GM21360 (cell line): ENCODE measurements at regions not wholly inside any gene's neighbourhood (a gene's known extent, or its start where the extent isn't known, plus 50 kb on each side); places are given as distances from the start of the nearest gene placed in this dataset.

Experiments used
- ATAC-seq: cut with Tn5 transposase; IDR thresholded peaks from one replicate; pipeline ENCODE4 v1.9.1; 2021; ENCODE audit warnings: mild to moderate bottlenecking, moderate library complexity; ENCODE audit not compliant: unreplicated experiment

GRCh38 chr2:37425408-37425807 lies 81.0 kb downstream of the QPCT start:
- ATAC-seq, result no peak

DNA sequence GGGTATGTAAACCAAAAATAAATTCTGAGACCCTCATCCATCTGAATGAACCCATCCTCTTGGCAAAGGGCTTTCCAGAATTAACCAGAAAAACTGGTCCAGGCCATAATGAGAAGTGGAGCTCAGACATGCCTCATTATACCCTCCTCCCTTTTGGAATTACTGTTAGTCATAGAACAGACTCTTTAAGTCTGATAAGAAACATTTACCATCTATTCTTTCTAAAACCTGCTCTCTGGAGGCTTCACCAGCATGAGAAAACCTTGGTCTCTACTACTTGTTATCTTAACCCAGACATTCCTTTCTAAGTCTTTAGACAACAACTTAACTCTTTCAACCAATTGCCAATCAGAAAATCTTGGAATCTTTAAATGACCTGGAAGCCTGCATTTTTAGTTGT lies 82.8 kb downstream of the QPCT start:
- ATAC-seq, result no peak

DNA sequence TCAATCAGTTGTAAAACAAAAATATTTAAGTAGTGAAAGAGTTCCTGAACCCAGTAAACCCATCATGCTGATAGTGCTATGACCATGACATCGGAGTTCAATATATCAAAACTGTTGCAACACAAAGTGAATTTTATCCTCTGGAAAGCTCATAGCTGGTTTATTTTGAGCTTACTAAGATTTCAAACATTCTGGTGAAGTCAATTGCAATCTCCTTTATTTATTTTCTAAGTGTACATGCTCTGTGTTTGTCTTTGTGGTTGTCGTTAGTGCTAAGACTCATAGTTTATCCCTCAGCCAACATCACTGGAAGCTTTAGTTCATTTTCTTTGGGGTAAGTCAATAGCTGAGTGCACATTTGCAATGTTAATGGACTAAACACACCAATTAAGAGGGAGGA lies 91.9 kb downstream of the QPCT start:
- no peak for ATAC-seq

GRCh38 chr2:37439131-37439642 lies 94.8 kb downstream of the QPCT start:
- no peak for ATAC-seq

GRCh38 chr2:37441055-37441454 lies 96.6 kb downstream of the QPCT start:
- ATAC-seq, result no peak

- no peak for ATAC-seq
Observed at GRCh38 chr2:37443082-37443481, 98.7 kb downstream of the QPCT start.

DNA sequence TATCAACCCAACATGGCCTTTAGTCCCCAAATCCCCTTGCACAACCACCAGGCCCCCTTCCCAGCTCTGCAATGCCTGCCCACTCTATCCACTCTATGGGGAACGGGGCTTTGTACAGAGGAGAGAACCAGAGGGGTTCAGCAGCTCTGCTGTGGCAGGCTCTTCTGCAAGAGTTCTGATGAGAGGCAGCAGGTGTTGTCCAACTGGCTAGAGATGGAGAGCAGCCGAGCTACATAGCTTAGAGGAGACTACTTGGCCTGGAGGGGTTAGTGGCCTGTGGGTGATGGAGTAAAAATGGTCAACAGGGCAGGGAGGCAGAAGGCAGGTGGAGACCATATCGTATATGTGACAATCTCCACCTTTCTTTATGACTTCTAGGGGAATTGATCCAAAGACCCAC lies 103.0 kb downstream of the QPCT start:
- ATAC-seq, result no peak

DNA sequence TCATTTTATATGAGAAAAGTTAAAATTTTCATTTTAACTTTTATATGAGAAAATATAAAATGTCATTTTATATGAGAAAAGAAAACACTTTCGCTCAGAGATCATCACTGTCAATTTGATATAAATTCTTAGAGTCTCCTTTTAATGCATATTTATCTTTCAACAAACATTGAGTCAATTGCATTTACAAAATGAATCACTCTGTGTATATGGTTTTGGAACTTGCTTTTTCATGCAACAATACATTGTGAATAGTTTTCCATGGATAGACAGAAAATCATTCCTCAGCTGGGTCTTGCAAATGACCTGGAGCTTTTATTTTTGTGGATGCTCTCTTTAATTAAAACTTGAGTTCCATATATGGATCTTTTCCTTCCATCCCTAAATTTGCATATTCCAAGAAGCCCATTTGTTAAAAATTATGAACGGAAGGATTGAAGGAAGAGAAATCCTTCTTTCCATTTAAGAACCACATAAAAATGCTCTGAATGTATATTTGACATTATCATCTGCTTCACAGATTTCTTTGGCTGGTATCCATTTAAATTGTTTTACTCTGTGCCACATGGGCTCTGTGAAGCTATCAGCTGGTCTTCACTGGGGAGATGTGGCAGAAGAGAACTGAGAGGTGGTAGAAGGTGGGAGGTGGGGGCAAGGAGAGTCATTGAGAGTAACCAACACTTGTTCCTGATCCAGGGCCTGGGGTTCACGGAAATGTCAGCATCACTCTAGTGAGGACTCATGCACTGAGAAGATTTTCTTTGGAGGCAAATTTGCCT lies 104.1 kb downstream of the QPCT start:
- no peak for ATAC-seq

GRCh38 chr2:37449761-37450296 lies 105.4 kb downstream of the QPCT start:
- ATAC-seq, result no peak

GRCh38 chr2:37453027-37453426 lies 108.6 kb downstream of the QPCT start:
- no peak for ATAC-seq

- no peak for ATAC-seq
Observed at GRCh38 chr2:37454851-37455762, 110.7 kb downstream of the QPCT start.

DNA sequence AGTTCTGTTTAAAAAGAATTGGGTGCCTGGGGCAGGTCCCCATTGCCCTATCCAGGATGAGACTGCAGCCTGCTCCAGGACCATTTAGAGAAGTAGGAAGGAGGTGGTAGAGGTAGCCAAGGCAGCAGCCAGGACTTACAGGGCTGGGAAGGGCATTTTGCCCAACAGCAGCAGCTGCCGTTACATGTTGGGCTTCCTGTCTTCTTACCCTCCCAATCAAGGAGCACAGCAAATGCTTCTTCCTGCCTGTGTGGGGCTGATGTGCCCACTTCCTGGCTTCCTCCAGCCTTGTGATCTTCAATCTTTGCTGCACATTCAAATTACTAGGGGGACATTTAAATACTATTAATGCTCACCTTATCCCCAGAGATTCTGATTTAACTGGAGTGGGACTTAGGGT lies 112.0 kb downstream of the QPCT start:
- no peak for ATAC-seq

DNA sequence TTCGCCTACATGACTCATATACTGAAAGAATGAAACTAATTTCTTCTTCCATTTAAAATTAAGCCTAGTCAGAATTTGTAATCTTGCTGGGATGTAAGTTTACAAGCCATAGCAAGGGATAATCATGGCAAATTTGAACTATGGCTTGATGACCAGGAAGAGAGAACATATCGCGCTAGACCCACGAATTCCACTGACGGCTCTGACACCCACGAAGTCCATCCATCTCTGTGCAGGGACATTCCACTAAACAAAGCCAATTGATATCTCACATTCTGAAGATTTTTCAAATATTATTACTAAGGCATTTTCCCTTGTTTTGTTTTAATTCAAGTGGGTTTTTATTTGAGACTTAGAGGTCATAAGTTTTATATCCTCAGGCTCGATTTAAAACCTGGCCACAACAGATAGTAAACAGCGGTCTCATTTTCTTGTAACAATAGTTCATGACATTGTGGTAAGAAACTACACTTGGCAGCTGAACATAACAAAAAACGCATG lies 113.0 kb downstream of the QPCT start:
- no peak for ATAC-seq

GRCh38 chr2:37458133-37458532 lies 113.7 kb downstream of the QPCT start:
- no peak for ATAC-seq

DNA sequence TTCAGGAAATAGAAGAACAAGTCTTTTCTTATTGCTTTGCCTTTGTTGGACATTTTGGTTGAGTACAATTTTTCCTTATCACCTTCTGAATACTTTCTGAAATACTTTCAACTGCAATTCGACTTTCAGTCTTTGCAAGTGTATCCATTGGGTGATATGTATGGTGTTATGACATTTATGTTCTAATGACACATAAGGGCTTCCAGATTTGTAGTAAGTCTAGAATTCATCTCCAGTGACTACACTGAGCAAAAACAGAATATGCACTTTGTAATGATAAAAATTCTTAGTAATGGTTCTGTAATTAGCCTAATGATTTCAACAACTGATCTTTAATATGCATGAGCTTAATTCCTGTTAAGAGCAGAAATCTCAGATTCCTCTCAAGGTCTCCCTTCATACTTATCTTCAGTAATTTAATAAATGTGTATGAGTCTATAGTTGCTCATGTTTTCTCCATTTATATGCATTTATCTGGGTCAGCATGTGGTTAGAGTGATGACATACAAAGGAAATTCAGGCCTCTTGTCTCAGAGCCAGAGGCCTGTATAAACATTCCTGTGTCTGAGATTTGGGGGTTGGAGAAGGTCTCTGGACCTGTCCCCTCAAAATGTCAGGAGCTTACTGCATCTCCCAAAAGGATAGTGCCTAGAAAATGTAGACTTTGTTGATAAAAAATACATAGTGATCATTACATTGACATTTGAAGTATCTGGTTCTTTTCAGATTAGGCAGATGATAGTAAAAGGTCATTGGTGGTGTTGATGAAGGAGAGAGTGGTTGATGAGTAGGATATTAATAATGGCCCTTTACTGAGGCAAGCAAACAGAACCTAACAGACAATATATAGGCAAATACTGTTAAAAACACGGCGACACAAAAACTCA lies 114.9 kb downstream of the QPCT start:
- no peak for ATAC-seq

GRCh38 chr2:37460896-37461229 lies 116.4 kb downstream of the QPCT start:
- no peak for ATAC-seq

- ATAC-seq, result no peak
Observed at GRCh38 chr2:37464067-37464466, 119.6 kb downstream of the QPCT start.

GRCh38 chr2:37466533-37467222 lies 122.2 kb downstream of the QPCT start:
- no peak for ATAC-seq

- no peak for ATAC-seq
Observed at GRCh38 chr2:37468170-37468569, 123.7 kb downstream of the QPCT start.

DNA sequence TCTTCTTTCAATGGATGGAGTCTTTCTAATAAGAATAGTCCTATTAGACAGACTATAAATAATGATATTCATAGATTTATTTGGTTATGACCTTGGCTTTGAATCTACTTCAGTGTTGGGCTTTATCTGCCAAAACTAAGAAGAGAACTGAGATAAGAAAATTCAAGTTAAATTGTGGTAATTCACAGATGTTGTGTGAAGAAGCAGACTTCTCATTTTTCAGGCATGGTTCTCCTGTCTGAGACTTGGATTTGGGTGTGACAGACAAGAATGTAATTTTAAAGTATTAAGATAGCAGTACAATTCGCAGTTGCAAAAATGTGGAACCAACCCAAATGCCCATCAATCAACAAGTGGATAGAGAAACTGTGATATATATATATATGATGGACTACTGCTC lies 124.7 kb downstream of the QPCT start:
- no peak for ATAC-seq
